Posterior vena cava (tissue), 2 donors: ENCODE measurements at regions not wholly inside any gene's neighbourhood (a gene's known extent, or its start where the extent isn't known, plus 50 kb on each side); places are given as distances from the start of the nearest gene placed in this dataset.

ENCODE experiments used
- DNase-seq: peaks from one replicate; pipeline ENCODE4 v3.0.0-alpha.2; 2020; ENCODE audit warnings: low spot score
- intact Hi-C, 2 donors: fragments of 100-400 bp; cut with DNase I; formaldehyde crosslinking; loops; one replicate each; pipeline versions ENCODE4 v1.14.1 to v1.14.2; 2022 to 2023
- donor health status: DM: yes; HTN: yes; CAD: no.
- donor health status: DM: yes; HTN: yes; CAD: no.

DNA sequence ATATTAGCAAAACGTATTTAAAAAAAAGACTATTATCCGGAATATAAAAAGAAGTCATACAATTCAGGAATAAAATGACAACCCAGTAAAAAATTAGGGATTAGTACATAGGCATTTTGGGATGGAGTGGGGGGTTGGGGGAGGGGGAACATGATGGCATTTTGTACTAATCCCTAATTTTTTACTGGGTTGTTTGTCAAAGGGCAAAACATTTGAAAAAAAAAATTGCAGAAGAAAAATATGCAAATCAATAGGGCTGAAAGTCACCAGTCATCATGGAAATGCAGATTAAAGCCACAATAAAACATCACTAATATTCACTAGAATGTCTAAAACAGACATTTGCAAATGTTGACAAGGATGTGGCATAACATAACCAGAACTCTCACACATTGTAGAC lies 82.5 kb downstream of the RPL22L1 start:
- no peak for DNase-seq
- intact Hi-C loops: no loop called here

DNA sequence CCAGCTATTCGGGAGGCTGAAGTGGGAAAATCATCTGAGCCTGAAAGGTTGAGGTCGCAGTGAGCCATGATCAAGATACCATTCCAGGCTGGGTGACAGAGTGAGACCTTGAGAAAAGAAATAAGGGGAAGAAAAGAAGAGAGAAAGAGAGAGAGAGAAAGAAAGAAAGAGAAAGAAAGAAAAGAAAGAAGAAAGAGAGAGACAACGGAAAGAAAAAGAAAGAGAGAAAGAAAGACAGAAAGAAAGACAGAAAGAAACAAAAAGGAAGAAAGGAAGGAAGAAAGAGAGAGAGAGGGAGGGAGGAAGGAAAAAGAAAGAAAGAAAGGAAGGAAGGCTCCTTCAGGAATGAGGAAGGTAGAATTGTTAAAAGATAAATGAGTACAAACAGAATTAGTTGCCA lies 84.5 kb downstream of the RPL22L1 start:
- DNase-seq: no peak

DNA sequence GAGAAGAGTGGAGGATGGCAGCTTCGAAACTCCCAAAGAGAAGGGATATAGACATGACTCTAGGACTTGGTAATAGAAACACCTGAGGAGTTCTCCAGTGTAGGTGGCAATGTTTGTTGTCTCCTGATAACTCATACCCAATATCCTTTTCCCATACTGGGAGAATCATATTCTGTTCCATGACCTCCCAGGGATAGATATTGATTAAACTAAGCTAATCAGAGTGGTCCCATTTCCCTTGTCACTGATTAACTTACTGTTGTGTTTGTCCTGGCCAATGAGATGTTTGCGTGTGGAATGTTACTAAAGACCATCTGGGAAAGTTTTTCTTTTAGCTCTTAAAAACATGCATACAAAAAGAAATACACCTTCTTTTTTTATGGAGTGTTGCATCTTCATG lies 85.6 kb downstream of the RPL22L1 start:
- no peak for DNase-seq
- intact Hi-C loops: no loop called here

More for the DNA sequence above, 84.5 kb downstream of the RPL22L1 start:
- intact Hi-C loops: no loop called here

DNA sequence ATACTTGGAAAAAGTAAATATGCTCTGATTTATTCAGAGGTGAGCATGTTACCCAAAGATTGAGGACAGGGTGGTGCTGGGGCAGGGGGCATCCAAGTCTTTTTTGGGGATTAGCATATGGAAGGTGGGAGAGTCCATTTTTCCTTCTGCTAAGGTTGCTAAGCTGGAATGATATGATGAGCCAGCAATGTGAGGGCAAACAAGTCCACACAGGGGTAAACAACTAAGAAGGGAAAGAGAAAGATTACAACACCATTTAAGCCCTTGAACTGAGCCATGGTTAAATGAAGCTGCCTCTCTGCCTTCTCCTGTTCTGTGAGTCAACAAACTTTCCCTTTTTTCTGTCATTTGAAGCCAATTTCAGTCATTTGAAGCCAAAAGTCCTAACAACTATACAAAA lies 89.0 kb downstream of the RPL22L1 start:
- intact Hi-C loops: no loop called here
- DNase-seq: no peak

DNA sequence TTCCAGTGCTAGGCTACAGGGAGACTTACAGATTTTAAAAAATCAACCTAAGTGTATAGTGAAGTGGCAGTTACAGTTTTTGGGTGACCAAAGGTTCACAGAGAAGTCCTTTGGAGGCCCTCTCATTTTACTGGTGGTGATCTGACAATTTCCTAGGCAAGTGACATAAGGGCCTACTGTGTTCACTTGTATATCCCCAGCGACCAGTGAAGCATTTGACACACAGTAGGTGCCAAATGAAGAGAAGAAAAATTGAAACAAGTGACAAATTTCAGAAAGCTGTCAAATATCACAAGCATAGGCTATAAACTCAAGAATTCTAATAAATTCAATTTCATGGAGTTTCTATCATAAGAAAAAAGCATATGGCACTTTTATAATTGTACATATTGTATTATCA lies 89.5 kb downstream of the RPL22L1 start:
- DNase-seq: no peak
- intact Hi-C loops: no loop called here

DNA sequence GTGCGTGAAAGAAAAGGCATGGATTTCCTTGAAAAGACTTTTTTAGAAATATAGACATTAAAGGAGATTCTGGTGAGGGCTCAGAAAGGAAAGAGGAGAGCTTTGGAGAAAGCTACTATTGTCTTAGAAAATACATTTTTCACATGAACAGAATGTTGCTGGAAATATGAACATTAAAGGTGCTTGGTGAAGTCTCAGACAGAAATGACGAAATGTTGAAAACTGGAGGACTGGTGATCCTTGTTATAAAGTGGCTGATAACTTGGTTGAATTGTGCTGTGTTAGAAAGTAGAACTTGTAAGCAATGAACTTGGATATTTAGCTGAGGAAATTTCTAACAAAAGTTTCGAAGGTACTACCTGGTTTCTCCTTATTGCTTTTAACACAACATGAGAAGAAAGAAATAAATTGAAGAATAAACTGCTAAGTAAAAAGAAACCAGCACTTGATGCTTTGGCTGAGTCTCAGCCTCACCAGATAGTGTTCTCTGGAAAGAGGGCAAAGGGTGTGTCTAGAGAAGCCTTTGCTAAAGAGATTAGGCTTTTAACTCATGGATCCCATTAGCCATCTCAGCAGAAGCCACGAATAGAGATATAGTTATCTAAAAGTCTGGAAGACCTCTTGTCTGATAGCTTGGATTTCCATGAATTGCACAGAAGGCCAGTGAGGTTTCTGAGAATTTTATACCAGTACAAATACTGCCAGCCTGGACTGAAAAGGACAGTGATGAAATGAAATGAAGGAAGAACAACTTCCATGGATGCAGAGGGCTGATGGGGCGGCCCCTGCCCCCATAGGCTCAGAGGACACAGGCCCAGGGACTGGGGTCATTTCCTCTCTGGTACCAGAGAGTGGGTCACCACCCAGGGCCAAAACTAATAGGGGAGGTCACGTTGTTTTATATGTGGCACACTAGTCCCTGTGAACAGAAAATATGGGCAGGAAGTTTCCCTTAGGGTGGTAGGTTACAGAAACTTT lies 91.5 kb downstream of the RPL22L1 start:
- no peak for DNase-seq
- intact Hi-C loops: loop anchor here in 1 of 2 donors (1.0 kb wide), 1 partner anchor 26 kb away; no protein-coding TSS in a partner anchor

DNA sequence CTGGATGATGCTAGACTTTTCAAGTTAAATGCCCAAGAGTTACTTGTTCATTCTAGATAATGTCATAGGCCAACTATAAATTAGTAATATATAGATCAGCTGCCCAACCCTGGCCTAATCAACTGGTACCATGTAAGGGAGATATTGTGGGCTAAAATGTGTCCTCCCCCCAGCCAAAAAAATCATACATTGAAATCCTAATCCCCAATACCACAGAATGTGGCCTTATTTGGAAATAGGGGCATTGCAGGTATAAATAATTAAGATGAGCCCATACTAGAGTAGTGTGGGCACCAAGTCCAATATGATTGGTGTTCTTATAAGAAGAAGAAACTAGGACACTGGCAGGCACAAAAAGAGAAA lies 92.5 kb downstream of the RPL22L1 start:
- no peak for DNase-seq
- intact Hi-C loops: no loop called here

DNA sequence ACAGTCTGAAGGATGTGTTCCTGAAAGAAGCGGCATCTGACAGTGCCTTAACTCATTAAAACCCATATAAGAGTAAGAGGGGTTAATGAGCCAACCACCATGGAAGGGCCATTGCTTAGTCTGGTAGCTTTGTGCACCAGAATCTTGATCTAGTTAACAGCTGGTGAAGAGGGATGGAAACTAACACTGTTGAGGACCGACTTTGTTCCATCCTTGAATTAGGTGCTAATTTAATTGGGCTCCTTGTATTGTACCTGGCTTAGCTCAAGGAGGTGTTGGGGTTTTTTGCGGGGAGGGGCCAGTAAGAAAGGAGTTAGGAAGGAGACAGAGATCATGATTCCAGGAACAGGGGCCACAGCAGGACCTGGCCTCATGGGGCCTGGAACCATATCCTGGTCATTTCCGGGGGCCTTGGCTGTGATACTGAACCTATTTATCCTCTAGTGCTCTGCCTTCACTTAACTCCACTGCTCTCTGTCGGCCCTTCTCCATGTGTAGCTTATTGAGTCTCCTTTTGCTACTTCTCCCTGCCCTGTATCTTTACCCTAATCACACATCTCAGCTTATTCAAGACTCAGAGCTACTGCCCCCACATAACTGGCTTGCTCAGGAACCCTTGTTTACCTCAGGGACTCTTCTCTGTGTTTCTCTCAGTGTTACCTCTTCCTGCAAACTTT lies 93.0 kb downstream of the RPL22L1 start:
- intact Hi-C loops: no loop called here

DNA sequence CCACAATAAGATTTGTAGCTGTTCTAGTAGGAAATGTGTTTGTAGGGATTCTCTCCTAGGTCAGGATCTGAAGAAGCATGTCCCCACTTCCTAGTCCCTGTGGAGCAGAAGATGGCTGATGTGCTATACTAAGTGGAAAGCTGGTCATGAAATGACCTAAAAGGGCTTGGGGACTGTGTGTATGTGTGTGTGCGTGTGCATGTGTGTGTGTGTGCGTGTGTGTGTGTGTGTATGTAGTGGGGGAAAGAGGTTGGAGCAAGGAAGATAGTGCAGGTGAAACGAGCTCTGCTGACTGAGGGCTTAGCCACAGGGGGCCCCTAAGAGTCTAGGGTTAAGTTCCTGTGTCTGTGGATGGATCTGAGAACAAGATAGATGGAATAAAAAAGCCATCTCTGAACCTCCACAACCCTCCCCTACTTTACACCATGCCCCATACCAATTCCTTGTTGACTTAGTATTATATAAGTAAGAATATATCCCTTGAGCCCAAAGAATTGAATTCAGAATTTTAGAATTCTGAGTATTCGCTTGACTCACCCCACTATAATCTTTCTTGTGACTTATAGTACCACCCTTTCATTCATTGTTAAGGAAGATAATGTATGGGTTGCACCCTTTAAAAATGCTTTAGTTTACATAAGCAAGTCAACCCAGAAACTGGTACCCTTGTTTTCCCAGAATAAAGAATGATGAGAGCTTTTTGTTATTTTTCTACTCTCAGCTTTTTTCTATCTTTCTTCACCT lies 96.1 kb downstream of the RPL22L1 start:
- intact Hi-C loops: no loop called here
- no peak for DNase-seq

More for the DNA sequence above, 93.0 kb downstream of the RPL22L1 start:
- DNase-seq: no peak

DNA sequence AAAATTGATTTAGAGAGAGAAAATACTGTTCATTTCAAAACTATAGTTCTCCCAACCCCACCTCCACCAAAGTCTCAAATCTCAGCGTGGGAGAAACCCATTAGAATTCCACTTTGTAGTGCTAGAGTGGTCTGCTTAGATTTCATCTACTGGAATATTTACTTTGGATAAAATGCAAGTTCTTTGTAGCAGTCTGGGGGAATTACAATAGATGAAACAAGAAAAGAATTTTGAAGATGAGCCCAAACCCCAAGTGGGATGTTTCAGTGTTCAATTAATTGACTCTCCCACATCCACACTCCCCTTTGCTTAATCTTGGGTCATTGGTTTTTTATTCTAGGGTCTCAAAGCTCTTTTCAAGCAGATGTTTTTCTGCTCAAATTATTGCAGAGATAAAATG lies 97.8 kb downstream of the RPL22L1 start:
- no peak for DNase-seq
- intact Hi-C loops: no loop called here

DNA sequence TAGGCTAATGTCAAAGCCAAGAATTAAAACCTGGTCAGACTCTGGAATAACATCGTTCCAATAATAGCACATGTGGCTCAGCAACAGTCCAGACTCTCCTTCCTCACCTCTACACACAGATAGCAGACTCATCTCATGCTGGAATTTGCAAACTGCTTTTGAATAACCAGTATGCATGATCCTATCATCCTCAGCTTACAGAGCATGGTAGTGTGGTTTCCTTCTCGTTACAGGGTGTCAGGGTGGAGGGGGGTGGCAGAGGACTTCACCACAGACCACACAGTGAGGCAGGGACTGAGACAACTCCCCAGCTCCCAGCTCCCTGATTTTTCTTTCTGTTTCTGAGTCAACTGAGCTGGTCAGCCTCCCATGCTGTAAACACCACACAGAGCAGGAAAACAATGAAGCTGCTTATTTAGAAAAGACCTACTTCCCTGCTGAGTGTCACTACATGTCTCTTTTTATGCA lies 101.6 kb downstream of the RPL22L1 start:
- DNase-seq: no peak
- intact Hi-C loops: no loop called here

DNA sequence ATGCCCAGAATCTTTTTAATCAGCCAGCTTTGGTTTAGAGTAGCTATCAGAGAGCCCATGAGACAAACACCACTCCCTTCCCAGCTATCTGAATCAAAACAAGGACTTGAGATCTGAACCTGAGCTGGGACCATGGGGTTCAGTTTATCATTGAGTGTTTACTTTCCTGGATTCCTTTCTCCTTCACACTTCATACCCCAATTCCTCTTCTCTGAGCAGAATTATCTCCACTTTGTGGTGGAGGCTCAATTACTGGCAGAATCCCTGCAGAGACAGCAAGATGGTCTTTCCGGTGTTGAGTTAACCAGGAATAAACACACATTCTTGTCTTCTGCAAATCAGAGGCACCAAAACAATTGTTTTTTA lies 102.4 kb downstream of the RPL22L1 start:
- intact Hi-C loops: no loop called here
- no peak for DNase-seq

DNA sequence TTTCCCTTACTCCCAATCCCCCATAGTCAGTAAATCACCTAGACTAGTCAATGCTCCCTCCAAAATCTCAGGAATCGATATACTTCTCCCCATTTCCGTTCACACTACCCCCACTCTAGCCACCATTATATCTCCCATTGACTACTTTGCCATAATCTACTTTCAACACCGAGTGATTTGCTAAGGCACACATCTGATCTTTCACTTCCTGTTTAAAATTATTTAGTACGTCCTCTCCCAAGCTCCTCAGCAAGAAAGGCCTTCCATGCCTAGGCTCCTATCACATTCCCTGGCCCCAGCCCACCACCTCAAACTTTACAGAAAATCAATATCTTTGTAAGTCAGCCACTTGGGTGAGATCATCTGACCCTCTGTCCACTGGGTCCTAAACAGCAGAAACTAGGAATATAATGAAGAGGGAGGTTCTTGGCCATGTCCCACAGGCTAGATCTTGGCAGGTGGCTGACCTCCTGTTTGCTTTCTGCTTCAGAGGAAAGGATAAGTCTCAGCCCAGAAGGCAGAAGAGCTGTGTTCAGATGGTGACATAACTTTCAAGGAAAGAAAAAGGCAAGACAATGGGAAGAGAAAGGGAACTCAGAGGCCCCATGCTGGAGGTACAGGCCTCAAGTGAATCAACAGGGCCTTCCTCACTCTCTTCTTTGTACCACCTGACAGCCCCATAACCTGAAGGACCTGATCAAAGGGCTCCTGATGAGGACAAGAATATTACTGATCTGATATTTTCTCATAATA lies 103.0 kb downstream of the RPL22L1 start:
- intact Hi-C loops: no loop called here
- DNase-seq: no peak

DNA sequence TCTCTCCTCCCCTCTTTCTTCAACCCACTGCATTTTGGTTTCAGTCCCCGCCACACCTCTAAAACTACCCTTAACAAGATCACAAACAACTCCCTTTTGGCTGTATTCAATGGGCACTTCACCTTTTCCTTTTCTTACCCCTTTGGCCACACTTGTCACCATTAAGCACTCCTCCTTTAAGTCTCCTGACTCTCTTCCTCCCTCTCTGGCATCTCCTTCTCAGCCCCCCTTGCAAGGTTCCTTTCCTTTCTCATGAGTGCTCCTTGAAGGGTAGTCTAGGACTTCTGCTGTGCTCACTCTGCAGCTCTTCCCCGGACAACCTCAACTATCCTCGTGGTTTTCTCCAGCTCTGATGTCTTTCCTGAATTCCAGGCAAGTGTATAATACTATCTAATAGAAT lies 103.7 kb downstream of the RPL22L1 start:
- intact Hi-C loops: no loop called here
- DNase-seq: no peak

DNA sequence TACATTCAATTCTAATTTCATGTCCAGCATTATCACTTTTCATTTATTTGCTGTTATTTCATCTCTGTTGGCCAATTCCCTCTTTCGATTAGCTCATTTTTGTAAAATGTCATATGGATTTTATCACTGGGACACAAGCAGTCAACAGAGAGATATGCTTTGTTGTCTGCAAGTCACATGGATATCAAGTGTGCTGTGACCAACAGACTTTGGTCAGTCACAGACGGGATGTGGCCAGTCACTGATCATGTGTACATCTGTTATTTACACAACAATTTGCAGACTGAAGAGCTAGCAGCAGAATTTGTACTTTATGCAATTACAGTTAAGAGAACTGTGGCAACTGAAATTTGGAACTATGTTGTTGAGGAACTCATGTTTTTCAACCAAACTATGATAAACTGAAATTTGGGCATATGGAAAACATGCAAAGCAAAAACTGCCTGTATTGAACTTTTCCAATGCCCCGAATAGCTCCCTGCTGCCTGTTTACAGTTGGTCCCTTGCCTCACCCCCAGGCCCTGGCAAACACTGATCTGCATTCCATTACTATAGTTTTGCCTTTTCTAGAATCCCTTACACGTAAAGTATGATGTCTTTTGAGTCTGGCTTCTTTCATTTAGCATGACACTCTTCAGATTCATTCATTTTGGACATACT lies 104.4 kb downstream of the RPL22L1 start:
- intact Hi-C loops: no loop called here
- no peak for DNase-seq

DNA sequence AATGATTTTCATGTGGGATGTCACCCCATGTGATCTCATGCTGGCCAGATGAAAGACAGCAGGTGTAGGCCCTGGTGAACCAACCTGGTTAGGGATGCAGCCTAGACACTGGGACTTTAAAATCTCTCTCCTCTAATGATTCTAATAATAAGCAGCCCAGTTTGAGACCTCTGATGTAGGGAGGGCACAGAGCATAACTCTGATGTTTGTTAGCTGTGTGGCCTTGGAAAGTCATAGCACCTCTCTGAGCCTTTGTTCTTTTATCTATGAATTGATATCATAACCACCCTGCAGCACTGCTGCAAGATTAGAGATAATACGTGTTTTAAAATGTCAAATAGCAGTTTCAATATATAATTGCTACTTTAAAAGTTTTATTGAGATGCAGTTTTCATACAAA lies 106.0 kb downstream of the RPL22L1 start:
- intact Hi-C loops: no loop called here
- DNase-seq: no peak

DNA sequence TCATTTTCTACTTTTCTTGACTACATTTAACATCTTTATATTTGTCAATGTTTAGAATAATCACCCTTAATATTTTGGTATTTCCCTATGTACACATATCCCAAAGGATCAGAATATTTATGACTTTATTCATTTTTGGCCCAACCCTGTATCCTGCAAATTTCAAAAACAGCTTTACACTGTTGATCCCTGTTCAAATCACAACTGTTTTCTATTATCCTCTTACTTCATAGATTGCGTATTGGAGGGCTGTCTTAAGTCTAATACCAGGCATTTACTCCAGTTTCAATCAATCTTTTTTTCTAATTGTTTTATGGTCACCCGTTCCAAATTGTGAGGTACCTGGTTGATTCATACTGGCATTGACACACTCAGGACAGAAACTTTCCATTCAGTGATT lies 107.9 kb downstream of the RPL22L1 start:
- intact Hi-C loops: no loop called here
- no peak for DNase-seq

DNA sequence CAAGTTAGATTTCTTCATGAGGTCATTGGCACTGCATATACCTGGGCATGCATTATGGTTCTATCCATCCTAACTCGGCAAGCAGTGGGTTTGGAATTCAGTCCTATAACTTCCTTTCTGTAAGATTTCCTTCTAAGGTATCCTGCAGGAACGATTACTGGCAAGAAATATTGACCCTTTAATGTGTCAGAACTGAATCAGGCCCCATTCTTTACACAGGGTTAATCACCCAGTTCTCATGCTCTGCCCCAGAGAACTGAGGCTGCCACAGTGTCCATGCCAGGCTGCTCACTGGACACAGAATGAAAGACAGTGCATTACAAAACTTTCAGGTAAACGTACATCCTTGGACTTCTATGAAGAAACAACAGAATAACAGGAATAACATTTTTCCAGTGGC lies 108.9 kb downstream of the RPL22L1 start:
- DNase-seq: no peak
- intact Hi-C loops: no loop called here

DNA sequence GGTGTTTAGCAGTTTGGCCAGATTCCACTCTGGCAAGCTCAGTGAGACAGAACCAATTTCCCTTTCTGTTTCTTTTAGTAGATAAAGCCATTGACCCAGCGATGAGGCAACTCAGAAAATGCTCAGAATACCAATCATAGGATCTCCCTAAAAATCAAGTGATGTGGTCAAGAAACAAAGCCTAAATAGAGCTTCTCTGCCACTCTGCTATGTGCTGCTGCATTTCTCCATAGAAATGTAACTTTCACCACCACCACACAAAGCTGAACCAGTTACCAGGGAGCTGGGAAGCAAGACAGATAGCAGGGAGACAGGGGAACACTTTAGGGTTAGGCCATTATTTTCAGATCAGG lies 109.8 kb downstream of the RPL22L1 start:
- intact Hi-C loops: no loop called here
- DNase-seq: no peak
